HEK293T (cell line): ENCODE measurements at regions not wholly inside any gene's neighbourhood (a gene's known extent, or its start where the extent isn't known, plus 50 kb on each side); places are given as distances from the start of the nearest gene placed in this dataset.

ENCODE experiments used
- ARNT ChIP-seq: fragments of 450-650 bp; IDR thresholded peaks from 2 replicates; pipeline ENCODE4 v1.6.1; 2017; ENCODE audit warnings: mild to moderate bottlenecking
- BHLHE40 ChIP-seq: fragments of 450-650 bp; IDR thresholded peaks from 2 replicates; pipeline ENCODE4 v1.6.1; 2016; ENCODE audit warnings: mild to moderate bottlenecking, moderate library complexity, borderline replicate concordance
- FOXK2 ChIP-seq: fragments of 450-650 bp; IDR thresholded peaks from 2 replicates; pipeline ENCODE4 v1.6.1; 2016; ENCODE audit warnings: mild to moderate bottlenecking
- FOXM1 ChIP-seq: fragments of 450-650 bp; IDR thresholded peaks from 2 replicates; pipeline ENCODE4 v1.6.1; 2017; ENCODE audit warnings: mild to moderate bottlenecking, borderline replicate concordance
- SUZ12 ChIP-seq: fragments of 450-650 bp; IDR thresholded peaks from 2 replicates; pipeline ENCODE4 v1.6.1; 2016; ENCODE audit warnings: mild to moderate bottlenecking

DNA sequence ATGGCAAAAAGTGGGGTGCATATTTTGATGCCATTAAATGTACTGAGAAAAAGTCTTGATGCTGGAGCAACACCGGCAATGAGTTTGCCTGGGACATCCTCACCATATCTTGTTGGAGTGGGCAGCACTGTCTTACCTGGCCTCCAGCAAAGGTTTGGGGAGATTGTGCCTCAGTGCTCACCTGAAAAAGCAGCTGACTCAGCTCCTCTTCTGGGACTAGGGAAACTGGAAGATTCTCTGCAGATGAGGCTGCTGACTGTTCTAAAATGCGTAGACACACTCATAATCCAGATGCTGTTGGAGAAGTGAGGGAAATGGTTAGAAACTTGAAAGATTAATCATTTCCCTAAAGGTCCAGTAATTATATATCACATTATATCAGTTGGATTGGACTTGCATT lies 593.7 kb upstream of the HS3ST1 start:
- TF ChIP-seq ARNT, result no peak
- no peak for TF ChIP-seq SUZ12
- TF ChIP-seq FOXK2, result no peak
- no peak for TF ChIP-seq FOXM1
- TF ChIP-seq BHLHE40, result no peak
